ENCODE measurements at regions not wholly inside any gene's neighbourhood (a gene's known extent, or its start where the extent isn't known, plus 50 kb on each side); places are given as distances from the start of the nearest gene placed in this dataset.
"Not testable (repeated sequence)": the region's sequence is repeated elsewhere in the genome, so short reads cannot be mapped to it uniquely, and the experiment has no call there.

- DNase-seq = no peak
Observed at GRCh38 chr18:37869051-37869450, 303.5 kb upstream of the CELF4 start.

GRCh38 chr18:37864122-37864521 is 298.5 kb upstream of the CELF4 start:
- no peak for DNase-seq

GRCh38 chr18:37861981-37862380 is 296.4 kb upstream of the CELF4 start:
- no peak for DNase-seq

- no peak for DNase-seq
Observed at GRCh38 chr18:37854396-37854795, 288.8 kb upstream of the CELF4 start.

- no peak for DNase-seq
Observed at GRCh38 chr18:37853706-37854105, 288.1 kb upstream of the CELF4 start.

GRCh38 chr18:37852464-37852863 is 286.9 kb upstream of the CELF4 start:
- no peak for DNase-seq

- no peak for DNase-seq
Observed at GRCh38 chr18:37847544-37847943, 281.9 kb upstream of the CELF4 start.

- no peak for DNase-seq
Observed at GRCh38 chr18:37846996-37847395, 281.4 kb upstream of the CELF4 start.

GRCh38 chr18:37845498-37845897 is 279.9 kb upstream of the CELF4 start:
- DNase-seq = no peak

GRCh38 chr18:37844209-37844970 is 278.8 kb upstream of the CELF4 start:
- no peak for DNase-seq

GRCh38 chr18:37838083-37838482 is 272.5 kb upstream of the CELF4 start:
- no peak for DNase-seq

GRCh38 chr18:37836071-37836970 is 270.7 kb upstream of the CELF4 start:
- no peak for DNase-seq

- DNase-seq = not testable (repeated sequence)
Observed at GRCh38 chr18:37832010-37832695, 266.6 kb upstream of the CELF4 start.

GRCh38 chr18:37812961-37813360 is 247.4 kb upstream of the CELF4 start:
- DNase-seq = no peak

GRCh38 chr18:37805773-37806404 is 240.3 kb upstream of the CELF4 start:
- DNase-seq = no peak

GRCh38 chr18:37796823-37797349 is 231.3 kb upstream of the CELF4 start:
- no peak for DNase-seq

GRCh38 chr18:37787452-37787851 is 221.9 kb upstream of the CELF4 start:
- no peak for DNase-seq

- no peak for DNase-seq
Observed at GRCh38 chr18:37783771-37784170, 218.2 kb upstream of the CELF4 start.

GRCh38 chr18:37779220-37779619 is 213.6 kb upstream of the CELF4 start:
- DNase-seq = no peak

- peak; percentile 1 for DNase-seq
Observed at GRCh38 chr18:37778417-37779165, 213.0 kb upstream of the CELF4 start.

GRCh38 chr18:37769826-37770225 is 204.2 kb upstream of the CELF4 start:
- DNase-seq = no peak
